HG02623 (cell line): ENCODE measurements at regions not wholly inside any gene's neighbourhood (a gene's known extent, or its start where the extent isn't known, plus 50 kb on each side); places are given as distances from the start of the nearest gene placed in this dataset.

ENCODE experiments used
- ATAC-seq: cut with Tn5 transposase; IDR thresholded peaks from one replicate; pipeline ENCODE4 v1.9.1; 2021; ENCODE audit warnings: moderate library complexity; ENCODE audit not compliant: unreplicated experiment

GRCh38 chr12:114975640-114976310, 291.8 kb upstream of the TBX3 start:
- no peak for ATAC-seq

- ATAC-seq: no peak
Observed at GRCh38 chr12:114974826-114975639, 291.1 kb upstream of the TBX3 start.

- no peak for ATAC-seq
Observed at GRCh38 chr12:114974333-114974732, 290.4 kb upstream of the TBX3 start.

- ATAC-seq: no peak
Observed at GRCh38 chr12:114968727-114969126, 284.8 kb upstream of the TBX3 start.

- ATAC-seq: no peak
Observed at GRCh38 chr12:114967151-114967550, 283.2 kb upstream of the TBX3 start.

- ATAC-seq: no peak
Observed at GRCh38 chr12:114964841-114965240, 280.9 kb upstream of the TBX3 start.

GRCh38 chr12:114963846-114964245, 279.9 kb upstream of the TBX3 start:
- no peak for ATAC-seq

GRCh38 chr12:114961491-114961890, 277.5 kb upstream of the TBX3 start:
- no peak for ATAC-seq

- ATAC-seq: no peak
Observed at GRCh38 chr12:114958538-114958937, 274.6 kb upstream of the TBX3 start.

GRCh38 chr12:114957225-114957624, 273.2 kb upstream of the TBX3 start:
- ATAC-seq: no peak

- no peak for ATAC-seq
Observed at GRCh38 chr12:114955414-114956014, 271.5 kb upstream of the TBX3 start.

- no peak for ATAC-seq
Observed at GRCh38 chr12:114954511-114955055, 270.6 kb upstream of the TBX3 start.

- ATAC-seq: no peak
Observed at GRCh38 chr12:114952573-114953271, 268.7 kb upstream of the TBX3 start.

- ATAC-seq: no peak
Observed at GRCh38 chr12:114949058-114949820, 265.3 kb upstream of the TBX3 start.

- no peak for ATAC-seq
Observed at GRCh38 chr12:114945351-114945750, 261.4 kb upstream of the TBX3 start.

GRCh38 chr12:114944736-114945135, 260.8 kb upstream of the TBX3 start:
- no peak for ATAC-seq

- no peak for ATAC-seq
Observed at GRCh38 chr12:114943601-114944000, 259.6 kb upstream of the TBX3 start.

GRCh38 chr12:114938487-114939210, 254.7 kb upstream of the TBX3 start:
- no peak for ATAC-seq

- no peak for ATAC-seq
Observed at GRCh38 chr12:114936148-114937079, 252.4 kb upstream of the TBX3 start.
